Fibroblast of skin of left biceps (primary cell): ENCODE measurements at regions not wholly inside any gene's neighbourhood (a gene's known extent, or its start where the extent isn't known, plus 50 kb on each side); places are given as distances from the start of the nearest gene placed in this dataset.
"Not testable (repeated sequence)": the region's sequence is repeated elsewhere in the genome, so short reads cannot be mapped to it uniquely, and the experiment has no call there.

Experiments
- DNase-seq, 2 experiments: peaks; one replicate each; pipeline ENCODE4 v3.0.0-alpha.2; 2013; ENCODE audit warnings: low read depth in 2 of 2

DNA sequence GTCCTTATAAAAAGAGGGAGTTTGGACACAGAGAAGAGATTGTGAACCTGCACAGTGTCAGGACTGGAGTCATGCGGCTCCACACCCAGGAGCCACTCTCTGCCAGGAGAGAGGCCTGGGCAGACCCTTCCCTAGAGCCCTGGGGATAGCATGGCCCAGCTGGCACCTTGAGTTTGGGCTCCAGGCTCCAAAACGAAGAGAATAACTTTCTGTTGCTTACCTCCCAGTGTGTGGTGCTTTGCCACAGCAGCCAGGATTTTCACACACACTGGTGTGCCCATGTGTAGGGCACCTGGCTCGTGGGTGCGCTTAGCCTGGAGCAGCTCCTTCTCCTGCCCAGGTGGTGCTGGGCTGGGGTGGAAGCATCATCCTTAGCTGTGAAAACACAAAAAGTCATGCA is 344.3 kb downstream of the TEX29 start:
- no peak for DNase-seq

DNA sequence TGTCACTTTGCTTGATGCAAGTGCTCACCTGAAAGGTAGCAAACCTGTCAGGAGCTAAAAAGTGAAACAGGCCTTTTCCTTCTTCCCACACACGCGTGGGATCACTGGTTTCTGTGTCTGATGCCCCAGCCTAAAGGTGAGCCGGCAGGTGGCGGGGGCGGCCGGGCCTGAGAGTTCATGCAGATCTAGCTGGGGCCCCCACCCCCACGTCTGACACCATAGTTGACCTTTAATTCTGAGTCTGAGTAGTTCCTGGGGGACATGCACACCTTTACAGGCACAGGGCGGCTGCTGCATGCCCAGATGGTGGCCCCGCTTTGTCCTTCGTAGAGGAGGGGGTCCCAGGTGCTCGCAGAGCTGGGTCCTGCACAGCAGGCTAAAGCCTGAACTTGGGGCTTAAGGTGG is 345.3 kb downstream of the TEX29 start:
- DNase-seq: no peak

DNA sequence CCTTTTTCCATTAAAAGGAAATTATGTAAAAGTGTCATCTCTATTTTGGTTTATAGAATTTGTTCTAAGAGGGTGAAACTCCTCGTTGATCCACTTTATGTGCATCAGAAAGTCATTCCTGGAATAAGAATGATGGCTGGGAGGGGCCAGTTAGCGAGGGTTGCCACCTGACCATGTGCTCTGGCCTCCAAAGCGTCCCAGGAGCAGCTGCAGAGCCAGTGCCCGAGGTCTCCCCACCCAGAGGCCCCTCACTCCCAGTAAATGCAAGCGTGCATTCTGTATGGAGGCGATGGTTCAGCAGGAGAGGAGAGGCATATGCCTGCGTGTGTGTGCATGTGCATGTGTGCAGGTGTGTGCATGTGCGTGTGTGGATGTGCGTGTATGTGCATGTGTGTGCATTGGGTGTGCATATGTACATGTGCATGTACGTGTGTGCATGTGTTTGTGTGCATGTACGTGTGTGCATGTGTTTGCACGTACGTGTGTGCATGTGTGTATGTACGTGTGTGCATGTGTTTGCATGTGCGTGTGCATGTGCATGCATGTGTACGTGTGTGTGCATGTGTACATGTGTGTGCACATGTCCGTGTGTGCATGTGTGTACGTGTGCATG is 345.8 kb downstream of the TEX29 start:
- DNase-seq: no peak

DNA sequence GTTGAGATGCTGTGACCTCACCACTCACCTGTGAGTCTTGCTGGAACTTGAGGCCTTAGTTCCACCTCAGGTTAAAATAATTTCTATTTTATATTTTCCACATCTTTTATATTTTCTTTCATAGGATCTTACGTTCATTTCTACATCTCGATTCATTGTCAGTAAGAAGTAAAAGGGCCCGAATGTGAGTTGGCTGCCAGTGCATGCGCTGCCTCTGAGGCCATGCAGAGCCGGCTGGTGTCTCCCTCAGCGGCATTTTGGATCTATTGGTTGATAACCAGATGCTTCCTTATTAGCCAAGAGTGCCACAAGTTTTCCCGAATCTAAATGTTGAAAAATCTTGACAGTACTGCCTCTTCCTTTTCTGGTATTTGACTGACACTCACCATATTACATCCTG is 347.3 kb downstream of the TEX29 start:
- DNase-seq: no peak

DNA sequence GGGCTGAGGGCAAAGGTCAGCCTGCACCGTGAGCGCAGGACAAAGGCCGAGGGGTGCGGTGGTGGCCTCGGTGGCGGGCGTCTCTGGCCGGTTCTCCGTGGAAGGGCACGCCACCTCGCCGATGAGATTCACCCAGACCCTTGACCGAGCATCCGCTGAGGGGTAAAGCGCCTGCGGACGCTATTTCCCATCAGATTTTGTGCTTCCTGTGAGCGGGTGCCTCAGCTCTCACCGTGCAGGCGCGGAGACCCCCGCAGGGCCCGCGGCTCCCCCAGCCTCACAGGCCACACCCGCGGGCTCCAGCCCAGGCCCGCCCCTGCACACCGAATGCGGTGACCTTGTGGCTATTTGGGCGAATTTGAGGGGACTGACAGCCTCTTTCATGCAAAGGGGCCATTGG is 348.0 kb downstream of the TEX29 start:
- DNase-seq: no peak

DNA sequence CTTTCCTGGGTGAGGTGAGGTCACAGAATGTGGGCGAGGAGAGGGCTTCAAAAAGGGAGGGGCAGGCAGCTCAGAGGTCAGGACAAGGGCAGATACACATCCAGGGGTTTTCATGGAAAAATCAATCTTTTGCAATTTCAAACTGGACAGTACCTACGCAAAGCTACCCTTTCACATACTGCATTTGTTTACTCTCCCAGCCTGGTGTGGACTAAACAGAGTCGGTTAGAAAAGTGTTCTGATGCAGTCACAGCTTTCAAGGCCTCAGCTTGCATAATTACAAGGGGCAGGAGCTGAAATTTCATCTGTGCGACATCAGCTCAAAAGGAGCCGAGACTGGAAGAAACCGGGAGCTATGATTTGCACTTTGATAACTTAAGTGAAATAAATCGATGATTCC is 351.8 kb downstream of the TEX29 start:
- DNase-seq: not testable (repeated sequence)

DNA sequence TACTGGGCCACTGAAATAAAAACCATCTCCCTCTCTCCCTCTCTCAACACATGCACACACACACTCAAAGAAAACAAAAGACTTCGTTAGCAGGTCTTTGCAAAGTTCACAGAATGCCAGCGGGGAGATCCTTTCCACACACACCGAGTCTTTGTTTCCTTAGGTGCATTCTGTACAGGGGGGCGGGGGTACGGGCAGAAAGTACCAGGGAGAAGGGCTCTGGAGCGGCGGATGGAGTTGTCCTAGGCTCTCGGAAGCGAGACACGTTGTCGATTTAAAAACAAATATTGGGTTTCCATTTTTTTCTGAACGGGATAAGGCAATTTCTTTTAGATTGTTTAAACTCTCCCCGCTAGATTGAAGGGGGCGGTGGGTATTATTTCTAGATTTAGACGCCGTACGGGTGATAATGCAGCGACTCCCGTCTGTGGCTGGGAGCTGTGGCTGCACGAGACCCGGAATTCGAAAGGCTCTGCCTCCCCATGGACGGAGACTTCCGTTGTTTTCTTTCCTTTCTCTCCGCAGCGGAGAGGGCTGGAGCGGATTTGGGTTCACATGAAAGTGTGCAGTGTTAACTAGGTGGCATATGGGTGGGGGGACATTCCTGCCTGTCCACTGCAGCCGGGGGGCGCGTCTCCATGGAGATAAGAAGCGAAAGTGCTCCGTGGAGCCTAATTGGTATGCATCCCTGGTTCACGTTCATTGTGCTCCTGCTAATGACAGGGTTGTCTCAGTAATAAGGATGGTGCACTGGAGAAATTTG is 357.9 kb downstream of the TEX29 start:
- not testable (repeated sequence) for DNase-seq

DNA sequence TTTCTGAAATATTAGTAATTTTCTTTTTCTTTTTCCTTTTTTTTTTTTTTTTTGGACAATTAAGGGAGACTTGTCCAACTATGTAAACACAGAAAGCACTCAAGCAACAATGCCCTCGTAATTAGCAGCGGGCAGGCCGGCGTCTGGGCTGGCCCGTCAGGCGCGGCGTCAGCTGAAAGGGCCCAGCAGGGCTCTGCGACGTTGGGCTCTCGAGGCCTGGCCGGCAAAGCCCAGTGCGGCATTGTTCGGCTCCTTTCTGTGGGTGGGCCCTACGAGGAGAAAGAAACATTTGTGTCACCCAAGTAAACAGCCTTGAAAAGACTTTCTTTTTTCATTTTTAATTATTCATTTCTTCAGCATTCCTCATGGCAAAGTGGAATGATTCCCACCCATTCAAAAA is 359.2 kb downstream of the TEX29 start:
- not testable (repeated sequence) for DNase-seq

DNA sequence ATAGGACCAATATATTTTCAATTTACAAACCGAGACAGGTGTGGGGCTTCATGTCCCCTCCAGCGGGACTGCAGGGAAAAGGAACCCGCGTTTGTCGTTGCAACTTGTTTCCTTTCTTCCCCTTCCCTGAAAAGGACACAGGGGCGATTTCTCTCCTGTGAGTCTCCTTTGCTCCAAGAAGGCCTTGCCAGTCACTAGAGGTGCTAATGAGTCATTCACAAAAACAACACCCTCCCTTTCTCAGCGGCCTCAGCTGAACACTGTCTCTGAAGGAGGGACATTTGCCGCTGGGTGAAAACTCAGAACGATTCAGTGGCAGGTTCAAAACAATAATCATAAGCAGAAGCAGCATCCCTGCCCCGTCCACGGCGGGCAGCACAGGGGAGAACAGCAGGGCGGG is 359.7 kb downstream of the TEX29 start:
- DNase-seq: not testable (repeated sequence)

DNA sequence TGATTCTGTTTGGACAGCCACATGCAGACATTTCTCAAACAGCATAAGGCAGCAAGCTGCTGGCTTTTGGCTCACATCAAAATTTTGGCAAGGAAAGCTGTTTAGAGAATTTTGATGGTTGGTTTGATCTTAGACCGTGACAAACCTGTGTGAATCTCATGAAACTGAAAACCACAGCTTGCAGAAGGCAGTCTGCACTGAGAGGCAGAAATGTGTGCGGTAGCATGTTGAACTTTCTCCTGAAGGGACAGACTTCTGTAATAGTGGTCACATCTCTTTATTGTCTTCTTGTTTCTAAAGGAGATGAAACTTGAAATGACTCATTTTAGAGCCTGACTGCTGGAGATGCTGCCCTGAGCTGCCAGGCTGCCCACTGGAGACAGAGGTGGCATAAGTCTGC is 371.6 kb downstream of the TEX29 start:
- DNase-seq: not testable (repeated sequence)

DNA sequence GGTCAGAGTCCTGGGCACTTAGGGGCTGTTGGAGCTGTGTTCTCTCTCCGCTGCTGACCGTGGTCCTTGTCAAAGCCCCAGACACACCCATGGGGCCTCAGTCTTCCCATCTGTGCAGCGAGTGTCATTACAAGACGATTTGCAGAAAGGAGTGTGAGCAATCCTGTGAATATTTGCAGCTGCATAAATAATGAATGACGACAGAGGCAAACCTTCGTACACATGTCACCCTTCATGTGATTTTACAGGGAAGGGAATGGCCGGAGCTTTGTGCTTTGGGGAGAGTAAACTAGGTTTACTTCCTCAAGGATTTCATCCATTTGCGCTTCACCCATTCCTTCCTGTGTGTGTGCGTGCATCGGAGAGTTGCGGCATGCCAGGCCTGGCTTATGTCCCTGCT is 370.8 kb upstream of the SOX1 start:
- DNase-seq: not testable (repeated sequence)

DNA sequence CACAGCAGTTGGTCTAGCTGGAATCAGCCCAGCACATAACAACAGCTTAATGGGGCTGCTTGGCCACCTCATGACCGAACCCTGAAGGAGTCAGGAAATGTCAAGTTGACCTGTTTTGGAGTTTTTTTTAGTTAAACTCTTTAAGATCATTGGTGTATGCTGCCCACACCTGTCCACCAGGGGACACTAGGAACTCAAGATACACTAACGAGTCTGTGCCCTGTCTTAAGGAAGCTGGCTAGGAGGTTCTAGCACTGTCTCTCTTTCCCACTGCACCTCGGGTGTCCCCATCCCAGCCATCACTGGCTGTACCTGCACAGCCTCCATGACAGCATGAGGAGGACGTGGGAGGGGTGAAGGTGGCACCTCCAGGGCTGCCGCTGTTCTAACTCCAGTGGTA is 364.9 kb upstream of the SOX1 start:
- not testable (repeated sequence) for DNase-seq
